Dendritic cell treated with granulocyte-macrophage colony-stimulating factor and Interleukin-4, amounts not matched to agents 40 ng/mL and 50 ng/mL, for 4 days (primary cell): ENCODE measurements at regions not wholly inside any gene's neighbourhood (a gene's known extent, or its start where the extent isn't known, plus 50 kb on each side); places are given as distances from the start of the nearest gene placed in this dataset.

Source experiments
- H3K27ac Mint-ChIP-seq: one replicate; pipeline ENCODE4 v1.8.0; 2022; ENCODE audit warnings: mild to moderate bottlenecking, mixed read lengths
- H3K27me3 Mint-ChIP-seq: one replicate; pipeline ENCODE4 v1.8.0; 2022; ENCODE audit warnings: mild to moderate bottlenecking, mixed read lengths
- H3K36me3 Mint-ChIP-seq: one replicate; pipeline ENCODE4 v1.8.0; 2022; ENCODE audit warnings: low read depth, mixed read lengths
- H3K4me1 Mint-ChIP-seq: one replicate; pipeline ENCODE4 v1.8.0; 2022; ENCODE audit warnings: low read depth, mixed read lengths
- H3K4me3 Mint-ChIP-seq: one replicate; pipeline ENCODE4 v1.8.0; 2022; ENCODE audit warnings: mild to moderate bottlenecking, moderate library complexity, mixed read lengths
- H3K9me3 Mint-ChIP-seq: one replicate; pipeline ENCODE4 v1.8.0; 2022; ENCODE audit warnings: mixed read lengths
- intact Hi-C: fragments of 100-400 bp; cut with micrococcal nuclease; formaldehyde crosslinking; loops from one replicate; pipeline ENCODE4 v1.15.0; 2022

- no peak overlapping the region for H3K27ac Mint-ChIP-seq
- no peaks in the 10 kb centered on the region for H3K27me3 Mint-ChIP-seq
- intact Hi-C loops, result no loop called here
- H3K9me3 Mint-ChIP-seq, result peaks cover 12% of the 10 kb centered on the region
- H3K4me3 Mint-ChIP-seq, result no peak overlapping the region
- H3K4me1 Mint-ChIP-seq, result no peaks in the 10 kb centered on the region
- H3K36me3 Mint-ChIP-seq, result no peaks in the 10 kb centered on the region
Observed at GRCh38 chr5:81884871-81885270, 87.0 kb upstream of the ATG10 start.

GRCh38 chr5:81883371-81883770 is 88.5 kb upstream of the ATG10 start:
- Mint-ChIP-seq H3K36me3 (no peaks in the 10 kb centered on the region), H3K4me1 (peaks cover 8% of the 10 kb centered on the region), H3K27ac (no peak overlapping the region), H3K4me3 (no peak overlapping the region), H3K27me3 (no peaks in the 10 kb centered on the region), H3K9me3 (no peaks in the 10 kb centered on the region)
- intact Hi-C loops, result no loop called here

- no peak overlapping the region for H3K27ac Mint-ChIP-seq
- no peaks in the 10 kb centered on the region for H3K9me3 Mint-ChIP-seq
- H3K27me3 Mint-ChIP-seq, result no peaks in the 10 kb centered on the region
- no peak overlapping the region for H3K4me3 Mint-ChIP-seq
- H3K36me3 Mint-ChIP-seq, result no peaks in the 10 kb centered on the region
- intact Hi-C loops, result no loop called here
- H3K4me1 Mint-ChIP-seq, result peaks cover 15% of the 10 kb centered on the region
Observed at GRCh38 chr5:81881595-81881994, 90.2 kb upstream of the ATG10 start.

- no peak overlapping the region for H3K27ac Mint-ChIP-seq
- H3K4me1 Mint-ChIP-seq, result peaks cover 15% of the 10 kb centered on the region
- H3K36me3 Mint-ChIP-seq, result no peaks in the 10 kb centered on the region
- intact Hi-C loops, result no loop called here
- no peaks in the 10 kb centered on the region for H3K9me3 Mint-ChIP-seq
- no peaks in the 10 kb centered on the region for H3K27me3 Mint-ChIP-seq
- no peak overlapping the region for H3K4me3 Mint-ChIP-seq
Observed at GRCh38 chr5:81879936-81880335, 91.9 kb upstream of the ATG10 start.

GRCh38 chr5:81878333-81878732 is 93.5 kb upstream of the ATG10 start:
- H3K4me3 Mint-ChIP-seq, result no peak overlapping the region
- intact Hi-C loops, result no loop called here
- H3K4me1 Mint-ChIP-seq, result peaks cover 15% of the 10 kb centered on the region
- H3K27me3 Mint-ChIP-seq, result no peaks in the 10 kb centered on the region
- H3K36me3 Mint-ChIP-seq, result no peaks in the 10 kb centered on the region
- no peak overlapping the region for H3K27ac Mint-ChIP-seq
- no peaks in the 10 kb centered on the region for H3K9me3 Mint-ChIP-seq

- Mint-ChIP-seq H3K4me1 (peaks cover 6% of the 10 kb centered on the region), H3K4me3 (no peak overlapping the region), H3K27ac (no peak overlapping the region), H3K27me3 (no peaks in the 10 kb centered on the region), H3K36me3 (no peaks in the 10 kb centered on the region), H3K9me3 (no peaks in the 10 kb centered on the region)
- intact Hi-C loops, result no loop called here
Observed at GRCh38 chr5:81866994-81867393, 104.8 kb upstream of the ATG10 start.

GRCh38 chr5:81860778-81861177 is 109.9 kb upstream of the SSBP2 start:
- Mint-ChIP-seq H3K4me1 (peaks cover 17% of the 10 kb centered on the region), H3K9me3 (no peaks in the 10 kb centered on the region), H3K27me3 (no peaks in the 10 kb centered on the region), H3K27ac (no peak overlapping the region), H3K36me3 (no peaks in the 10 kb centered on the region), H3K4me3 (no peak overlapping the region)
- intact Hi-C loops, result no loop called here

- H3K4me3 Mint-ChIP-seq, result no peak overlapping the region
- no peaks in the 10 kb centered on the region for H3K36me3 Mint-ChIP-seq
- peaks cover 17% of the 10 kb centered on the region for H3K4me1 Mint-ChIP-seq
- H3K9me3 Mint-ChIP-seq, result no peaks in the 10 kb centered on the region
- H3K27ac Mint-ChIP-seq, result no peak overlapping the region
- intact Hi-C loops, result loop anchor here (10.0 kb wide), 2 partner anchors 305 to 395 kb away; no protein-coding TSS in a partner anchor
- no peaks in the 10 kb centered on the region for H3K27me3 Mint-ChIP-seq
Observed at GRCh38 chr5:81859624-81860023, 108.7 kb upstream of the SSBP2 start.

- Mint-ChIP-seq H3K4me1 (peaks cover 20% of the 10 kb centered on the region), H3K36me3 (peaks cover 1% of the 10 kb centered on the region), H3K27ac (no peak overlapping the region), H3K27me3 (no peaks in the 10 kb centered on the region), H3K9me3 (no peaks in the 10 kb centered on the region), H3K4me3 (no peak overlapping the region)
- intact Hi-C loops, result loop anchor here (10.0 kb wide), 2 partner anchors 308 to 398 kb away; no protein-coding TSS in a partner anchor
Observed at GRCh38 chr5:81856948-81857928, 106.3 kb upstream of the SSBP2 start.

- intact Hi-C loops, result loop anchor here (2.0 to 10.0 kb wide), 3 partner anchors 115 to 399 kb away; no protein-coding TSS in a partner anchor
- Mint-ChIP-seq H3K4me1 (peaks cover 33% of the 10 kb centered on the region), H3K9me3 (no peaks in the 10 kb centered on the region), H3K36me3 (peaks cover 7% of the 10 kb centered on the region), H3K4me3 (no peak overlapping the region), H3K27me3 (no peaks in the 10 kb centered on the region), H3K27ac (no peak overlapping the region)
Observed at GRCh38 chr5:81855591-81855990, 104.7 kb upstream of the SSBP2 start.

- Mint-ChIP-seq H3K27me3 (no peaks in the 10 kb centered on the region), H3K4me3 (no peak overlapping the region), H3K4me1 (peaks cover 40% of the 10 kb centered on the region), H3K36me3 (peaks cover 7% of the 10 kb centered on the region), H3K9me3 (no peaks in the 10 kb centered on the region), H3K27ac (no peak overlapping the region)
- intact Hi-C loops, result loop anchor here (2.0 to 10.0 kb wide), 5 partner anchors 116 to 428 kb away; no protein-coding TSS in a partner anchor
Observed at GRCh38 chr5:81854915-81855314, 104.0 kb upstream of the SSBP2 start.

- peaks cover 7% of the 10 kb centered on the region for H3K36me3 Mint-ChIP-seq
- H3K27ac Mint-ChIP-seq, result no peak overlapping the region
- intact Hi-C loops, result loop anchor here (2.0 to 10.0 kb wide), 5 partner anchors 116 to 427 kb away; no protein-coding TSS in a partner anchor
- no peaks in the 10 kb centered on the region for H3K27me3 Mint-ChIP-seq
- peaks cover 44% of the 10 kb centered on the region for H3K4me1 Mint-ChIP-seq
- H3K4me3 Mint-ChIP-seq, result no peak overlapping the region
- no peaks in the 10 kb centered on the region for H3K9me3 Mint-ChIP-seq
Observed at GRCh38 chr5:81854485-81854884, 103.6 kb upstream of the SSBP2 start.

GRCh38 chr5:81853030-81853357 is 102.1 kb upstream of the SSBP2 start:
- Mint-ChIP-seq H3K4me3 (peak overlapping the region; percentile 79), H3K27me3 (no peaks in the 10 kb centered on the region), H3K27ac (peak overlapping the region; percentile 96), H3K36me3 (peaks cover 7% of the 10 kb centered on the region), H3K4me1 (peaks cover 59% of the 10 kb centered on the region), H3K9me3 (no peaks in the 10 kb centered on the region)
- intact Hi-C loops, result loop anchor here (5.0 to 10.0 kb wide), 4 partner anchors 312 to 426 kb away; no protein-coding TSS in a partner anchor

- H3K36me3 Mint-ChIP-seq, result peaks cover 7% of the 10 kb centered on the region
- no peaks in the 10 kb centered on the region for H3K27me3 Mint-ChIP-seq
- no peaks in the 10 kb centered on the region for H3K9me3 Mint-ChIP-seq
- intact Hi-C loops, result loop anchor here (5.0 to 10.0 kb wide), 4 partner anchors 312 to 425 kb away; no protein-coding TSS in a partner anchor
- peak overlapping the region; percentile 96 for H3K27ac Mint-ChIP-seq
- peak overlapping the region; percentile 79 for H3K4me3 Mint-ChIP-seq
- peaks cover 63% of the 10 kb centered on the region for H3K4me1 Mint-ChIP-seq
Observed at GRCh38 chr5:81852291-81853029, 101.6 kb upstream of the SSBP2 start.
